ENCODE measurements at regions not wholly inside any gene's neighbourhood (a gene's known extent, or its start where the extent isn't known, plus 50 kb on each side); places are given as distances from the start of the nearest gene placed in this dataset.

DNA sequence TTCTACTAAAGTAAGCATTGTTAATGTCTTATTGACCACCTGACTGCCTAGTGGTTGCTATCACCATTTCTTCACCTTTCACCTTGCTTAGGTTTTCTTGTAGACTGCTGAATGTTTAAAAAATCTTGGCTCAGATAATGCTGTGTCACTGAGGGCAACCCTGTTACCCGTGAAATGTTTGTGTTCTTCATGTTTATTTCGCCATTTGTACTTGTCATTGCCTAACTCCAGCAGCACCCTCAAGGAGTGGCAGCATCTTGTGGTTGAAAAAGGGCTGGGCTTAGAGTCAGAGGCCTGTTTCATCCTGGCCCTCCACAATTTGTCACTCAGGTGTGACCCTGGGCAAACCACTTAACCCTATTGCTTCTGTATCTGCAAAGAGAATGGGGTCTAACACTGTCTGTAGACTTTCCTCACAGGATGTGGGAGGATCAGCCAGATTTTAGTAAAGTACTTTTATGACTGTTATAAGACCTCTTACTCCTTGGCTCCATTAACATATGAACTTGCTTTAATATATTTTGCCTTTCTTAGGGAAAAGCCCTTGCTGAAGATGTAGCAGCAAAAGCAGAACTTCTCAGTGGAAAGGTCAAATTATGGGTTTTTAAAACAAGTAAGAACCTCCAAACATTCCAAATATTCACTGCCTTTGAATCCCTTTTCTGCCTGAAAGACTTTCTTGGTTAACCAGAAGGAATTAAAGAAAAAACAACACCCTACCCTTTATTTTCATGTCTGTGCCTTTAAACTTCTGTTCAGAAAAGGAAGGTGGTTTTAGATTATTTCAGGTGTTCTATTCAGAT, 154.5 kb upstream of the C11orf87 start:
- TF ChIP-seq, protein P1, sequence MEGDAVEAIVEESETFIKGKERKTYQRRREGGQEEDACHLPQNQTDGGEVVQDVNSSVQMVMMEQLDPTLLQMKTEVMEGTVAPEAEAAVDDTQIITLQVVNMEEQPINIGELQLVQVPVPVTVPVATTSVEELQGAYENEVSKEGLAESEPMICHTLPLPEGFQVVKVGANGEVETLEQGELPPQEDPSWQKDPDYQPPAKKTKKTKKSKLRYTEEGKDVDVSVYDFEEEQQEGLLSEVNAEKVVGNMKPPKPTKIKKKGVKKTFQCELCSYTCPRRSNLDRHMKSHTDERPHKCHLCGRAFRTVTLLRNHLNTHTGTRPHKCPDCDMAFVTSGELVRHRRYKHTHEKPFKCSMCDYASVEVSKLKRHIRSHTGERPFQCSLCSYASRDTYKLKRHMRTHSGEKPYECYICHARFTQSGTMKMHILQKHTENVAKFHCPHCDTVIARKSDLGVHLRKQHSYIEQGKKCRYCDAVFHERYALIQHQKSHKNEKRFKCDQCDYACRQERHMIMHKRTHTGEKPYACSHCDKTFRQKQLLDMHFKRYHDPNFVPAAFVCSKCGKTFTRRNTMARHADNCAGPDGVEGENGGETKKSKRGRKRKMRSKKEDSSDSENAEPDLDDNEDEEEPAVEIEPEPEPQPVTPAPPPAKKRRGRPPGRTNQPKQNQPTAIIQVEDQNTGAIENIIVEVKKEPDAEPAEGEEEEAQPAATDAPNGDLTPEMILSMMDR (IDR thresholded peaks at IDR 0.05; ENCODE audit: unreplicated experiment): no peak
- Mint-ChIP-seq H3K27me3 (ENCODE audit: insufficient read depth, unreplicated experiment) (no peaks in the 10 kb centered on the region), H3K36me3 (ENCODE audit: insufficient read depth, unreplicated experiment) (no peaks in the 10 kb centered on the region), H3K9me3 (ENCODE audit: unreplicated experiment) (peaks cover 16% of the 10 kb centered on the region), H3K4me3 (ENCODE audit: unreplicated experiment) (no peak overlapping the region), H3K27ac (ENCODE audit: low read depth, unreplicated experiment) (peak overlapping the region; percentile 73), H3K4me1 (ENCODE audit: insufficient read depth, unreplicated experiment) (peaks cover 16% of the 10 kb centered on the region)
- POLR2A ChIA-PET: interaction anchor here (0.8 to 1.3 kb wide), 3 partner anchors 16 to 25 kb away, joined by 3 to 4 read pairs (median 3); no protein-coding TSS in a partner anchor
- intact Hi-C loops (cut with micrococcal nuclease): no loop called here
- peak; percentile 90 for DNase-seq (ENCODE audit: unreplicated experiment)
- CTCF ChIA-PET: interaction anchor here (1.0 kb wide), 1 partner anchor 573 kb away, joined by 3 read pairs; no protein-coding TSS in a partner anchor
- no TSS peak for BruUV-seq (replicated peaks)

DNA sequence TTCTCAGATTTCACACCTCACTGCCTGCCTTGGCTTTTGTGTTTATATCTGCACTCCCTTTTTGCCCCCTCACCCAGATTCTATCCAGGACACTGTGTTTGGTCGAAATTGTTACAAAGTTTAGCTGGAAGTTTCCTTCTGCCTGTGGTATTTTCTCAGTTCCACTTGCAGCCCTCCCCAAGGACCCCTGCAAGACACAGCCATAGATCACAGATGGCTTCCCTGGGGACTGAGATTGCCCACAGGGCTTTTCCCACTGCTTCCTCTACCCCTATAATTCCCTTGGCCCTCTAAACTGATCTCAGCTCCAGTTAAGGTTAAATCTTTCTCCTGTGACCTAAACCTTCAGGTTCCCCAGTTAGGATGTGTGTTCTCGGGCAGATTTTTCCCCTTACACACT, 146.1 kb upstream of the C11orf87 start:
- POLR2A ChIA-PET: no interaction called here
- DNase-seq (ENCODE audit: unreplicated experiment): no peak
- intact Hi-C loops (cut with micrococcal nuclease): no loop called here
- TF ChIP-seq, protein P1 (IDR thresholded peaks at IDR 0.05; ENCODE audit: unreplicated experiment): no peak
- Mint-ChIP-seq H3K4me3 (ENCODE audit: unreplicated experiment) (no peak overlapping the region), H3K36me3 (ENCODE audit: insufficient read depth, unreplicated experiment) (no peaks in the 10 kb centered on the region), H3K27me3 (ENCODE audit: insufficient read depth, unreplicated experiment) (no peaks in the 10 kb centered on the region), H3K4me1 (ENCODE audit: insufficient read depth, unreplicated experiment) (no peaks in the 10 kb centered on the region), H3K27ac (ENCODE audit: low read depth, unreplicated experiment) (peak overlapping the region; percentile 46), H3K9me3 (ENCODE audit: unreplicated experiment) (peaks cover 9% of the 10 kb centered on the region)
- CTCF ChIA-PET: no interaction called here
- BruUV-seq (replicated peaks): no TSS peak

DNA sequence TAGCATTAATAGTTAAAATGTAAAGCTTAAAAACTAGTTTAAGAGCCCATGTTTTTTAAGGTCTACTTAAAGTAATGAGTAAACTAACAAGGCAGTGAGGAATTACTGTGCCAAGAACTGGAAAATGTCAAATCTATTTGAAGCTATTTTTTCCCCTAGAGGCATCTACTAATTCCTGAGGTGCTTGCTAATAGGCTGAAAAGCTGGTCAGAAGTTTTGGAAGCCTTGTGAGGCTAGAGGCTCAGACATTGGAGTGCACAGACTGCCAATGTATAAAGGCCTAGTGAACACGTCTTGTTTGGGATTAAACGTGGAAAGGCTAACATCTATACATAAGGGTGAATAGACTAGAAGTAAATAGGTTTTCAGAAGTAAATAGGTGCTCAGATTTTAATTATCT, 136.5 kb upstream of the C11orf87 start:
- ChIA-PET CTCF (interaction anchor here (0.5 to 0.6 kb wide), 2 partner anchors 303 to 1291 kb away, joined by 3 to 4 read pairs; no protein-coding TSS in a partner anchor), POLR2A (interaction anchor here (0.6 kb wide), 1 partner anchor 12 kb away, joined by 3 read pairs; no protein-coding TSS in a partner anchor)
- intact Hi-C loops (cut with micrococcal nuclease): no loop called here
- TF ChIP-seq, protein P1 (IDR thresholded peaks at IDR 0.05; ENCODE audit: unreplicated experiment): no peak
- Mint-ChIP-seq H3K27ac (ENCODE audit: low read depth, unreplicated experiment) (no peak overlapping the region), H3K4me1 (ENCODE audit: insufficient read depth, unreplicated experiment) (no peaks in the 10 kb centered on the region), H3K9me3 (ENCODE audit: unreplicated experiment) (no peaks in the 10 kb centered on the region), H3K27me3 (ENCODE audit: insufficient read depth, unreplicated experiment) (no peaks in the 10 kb centered on the region), H3K36me3 (ENCODE audit: insufficient read depth, unreplicated experiment) (no peaks in the 10 kb centered on the region), H3K4me3 (ENCODE audit: unreplicated experiment) (no peak overlapping the region)
- no TSS peak for BruUV-seq (replicated peaks)
- DNase-seq (ENCODE audit: unreplicated experiment): no peak

DNA sequence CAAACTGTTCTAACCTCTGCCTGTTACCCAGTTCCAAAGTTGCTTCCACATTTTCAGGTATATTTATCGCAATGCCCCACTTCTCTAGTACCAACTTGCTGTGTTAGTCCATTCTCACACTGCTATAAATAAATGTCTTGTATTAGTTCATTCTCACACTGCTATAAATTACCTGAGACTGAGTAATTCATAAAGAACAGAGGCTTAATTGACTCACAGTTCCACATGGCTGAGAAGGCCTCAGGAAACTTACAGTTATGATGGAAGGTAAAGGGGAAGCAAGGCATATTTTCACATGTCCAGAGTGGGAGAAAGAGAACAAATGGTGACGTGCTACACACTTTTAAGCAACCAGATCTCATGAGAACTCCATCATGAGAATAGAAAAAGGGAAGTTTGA, 130.4 kb upstream of the C11orf87 start:
- TF ChIP-seq, protein P1 (IDR thresholded peaks at IDR 0.05; ENCODE audit: unreplicated experiment): no peak
- Mint-ChIP-seq H3K36me3 (ENCODE audit: insufficient read depth, unreplicated experiment) (no peaks in the 10 kb centered on the region), H3K9me3 (ENCODE audit: unreplicated experiment) (no peaks in the 10 kb centered on the region), H3K27ac (ENCODE audit: low read depth, unreplicated experiment) (no peak overlapping the region), H3K27me3 (ENCODE audit: insufficient read depth, unreplicated experiment) (no peaks in the 10 kb centered on the region), H3K4me1 (ENCODE audit: insufficient read depth, unreplicated experiment) (no peaks in the 10 kb centered on the region), H3K4me3 (ENCODE audit: unreplicated experiment) (no peak overlapping the region)
- intact Hi-C loops (cut with micrococcal nuclease): no loop called here
- BruUV-seq (replicated peaks): no TSS peak
- DNase-seq (ENCODE audit: unreplicated experiment): no peak
- POLR2A ChIA-PET: no interaction called here
- CTCF ChIA-PET: no interaction called here
